ENCODE measurements at regions not wholly inside any gene's neighbourhood (a gene's known extent, or its start where the extent isn't known, plus 50 kb on each side); places are given as distances from the start of the nearest gene placed in this dataset.
"Not testable (repeated sequence)": the region's sequence is repeated elsewhere in the genome, so short reads cannot be mapped to it uniquely, and the experiment has no call there.

GRCh38 chr1:229908689-229909088, 158.3 kb upstream of the GALNT2 start:
- TF ChIP-seq CTCF (IDR thresholded peaks at IDR 0.05; ENCODE audit: low read depth, low read length), result no peak
- no peak for DNase-seq (ENCODE audit: extremely low read depth, low read depth)

GRCh38 chr1:229913489-229913888, 153.5 kb upstream of the GALNT2 start:
- TF ChIP-seq CTCF (IDR thresholded peaks at IDR 0.05; ENCODE audit: low read depth, low read length), result no peak
- DNase-seq (ENCODE audit: extremely low read depth, low read depth), result no peak

GRCh38 chr1:229919488-229919887, 147.6 kb upstream of the GALNT2 start:
- not testable (repeated sequence) for DNase-seq (ENCODE audit: extremely low read depth, low read depth)

- no peak for TF ChIP-seq CTCF (IDR thresholded peaks at IDR 0.05; ENCODE audit: low read depth, low read length)
- DNase-seq (ENCODE audit: extremely low read depth, low read depth), result no peak
Observed at GRCh38 chr1:229920683-229921082, 146.4 kb upstream of the GALNT2 start.

- DNase-seq (ENCODE audit: extremely low read depth, low read depth), result no peak
- no peak for TF ChIP-seq CTCF (IDR thresholded peaks at IDR 0.05; ENCODE audit: low read depth, low read length)
Observed at GRCh38 chr1:229922249-229922648, 144.8 kb upstream of the GALNT2 start.

- no peak for DNase-seq (ENCODE audit: extremely low read depth, low read depth)
- TF ChIP-seq CTCF (IDR thresholded peaks at IDR 0.05; ENCODE audit: low read depth, low read length), result no peak
Observed at GRCh38 chr1:229924639-229925038, 142.4 kb upstream of the GALNT2 start.

GRCh38 chr1:229928767-229929166, 138.3 kb upstream of the GALNT2 start:
- no peak for DNase-seq (ENCODE audit: extremely low read depth, low read depth)
- no peak for TF ChIP-seq CTCF (IDR thresholded peaks at IDR 0.05; ENCODE audit: low read depth, low read length)

GRCh38 chr1:229931751-229932150, 135.3 kb upstream of the GALNT2 start:
- DNase-seq (ENCODE audit: extremely low read depth, low read depth), result not testable (repeated sequence)

GRCh38 chr1:229935157-229935556, 131.9 kb upstream of the GALNT2 start:
- DNase-seq (ENCODE audit: extremely low read depth, low read depth), result not testable (repeated sequence)
